IMR-90 (cell line): ENCODE measurements at regions not wholly inside any gene's neighbourhood (a gene's known extent, or its start where the extent isn't known, plus 50 kb on each side); places are given as distances from the start of the nearest gene placed in this dataset.

Source experiments
- ATAC-seq: fragments of 200-7000 bp; cut with Tn5 transposase; 2 replicates; pipeline ENCODE4 v1.9.1; 2020; ENCODE audit warnings: low read depth, mild to moderate bottlenecking, moderate library complexity
- BruUV-seq: library from RNA; stranded (reverse); fragments of 400-500 nt; replicated peaks from 2 replicates; lab custom pipeline; 2021; lab: Mats Ljungman, UMichigan
- CTCF ChIA-PET: fragments of 300-600 bp; formaldehyde crosslinking; extraction: SDS; loops from one replicate; lab custom pipeline; 2021; ENCODE audit warnings: antibody characterized with exemption; lab: Yijun Ruan, JAX
- POLR2A ChIA-PET: fragments of 300-600 bp; sonication (Branson Sonifier 250); formaldehyde crosslinking; loops from one replicate; lab custom pipeline; 2022; ENCODE audit warnings: antibody characterized with exemption; ENCODE audit not compliant: unreplicated experiment; lab: Charles Lee
- DNase-seq: peaks from one replicate; pipeline ENCODE4 v3.0.0; 2013
- H2AFZ ChIP-seq: replicated peaks from 2 replicates; pipeline ENCODE3; 2013; ENCODE audit warnings: low read length, mild to moderate bottlenecking; ENCODE audit not compliant: poor library complexity
- H2AK5ac ChIP-seq: 2 replicates; pipeline ENCODE4 v1.6.1; 2013; ENCODE audit warnings: low read depth, low read length, inconsistent platforms
- H2AK9ac ChIP-seq: replicated peaks from 2 replicates; pipeline ENCODE3; 2013; ENCODE audit warnings: mild to moderate bottlenecking, low read depth, low read length, moderate library complexity; ENCODE audit not compliant: poor library complexity
- H2BK120ac ChIP-seq: 2 replicates; pipeline ENCODE4 v1.6.1; 2013; ENCODE audit warnings: low read depth, low read length, inconsistent platforms
- H2BK15ac ChIP-seq: 3 replicates; pipeline ENCODE4 v1.6.1; 2013; ENCODE audit warnings: low read depth, low read length, inconsistent platforms
- H2BK20ac ChIP-seq: 2 replicates; pipeline ENCODE4 v1.6.1; 2013; ENCODE audit warnings: low read depth, mild to moderate bottlenecking, inconsistent platforms, low read length, moderate library complexity
- H2BK5ac ChIP-seq: 2 replicates; pipeline ENCODE4 v1.6.1; 2013; ENCODE audit warnings: mild to moderate bottlenecking, low read depth, low read length, inconsistent platforms; ENCODE audit not compliant: poor library complexity, severe bottlenecking
- H3K14ac ChIP-seq: replicated peaks from 2 replicates; pipeline ENCODE4 v1.6.1; 2013; ENCODE audit warnings: low read depth, low read length, inconsistent platforms
- H3K18ac ChIP-seq: 2 replicates; pipeline ENCODE4 v1.6.1; 2013; ENCODE audit warnings: low read depth, low read length, control low read depth
- H3K23ac ChIP-seq: 2 replicates; pipeline ENCODE4 v1.6.1; 2013; ENCODE audit warnings: low read depth, low read length, inconsistent platforms
- H3K27ac ChIP-seq: 2 replicates; pipeline ENCODE4 v1.5.1; 2013; ENCODE audit warnings: mild to moderate bottlenecking, control low read depth, low read length; ENCODE audit not compliant: insufficient read depth
- H3K27me3 ChIP-seq: 2 replicates; pipeline ENCODE4 v1.6.1; 2013; ENCODE audit warnings: low read length; ENCODE audit not compliant: control insufficient read depth, insufficient read depth
- H3K36me3 ChIP-seq: 2 replicates; pipeline ENCODE4 v1.6.1; 2013; ENCODE audit warnings: low read length, mixed read lengths; ENCODE audit not compliant: control insufficient read depth, insufficient read depth
- H3K4ac ChIP-seq: 2 replicates; pipeline ENCODE4 v1.6.1; 2013; ENCODE audit warnings: low read depth, low read length, inconsistent platforms
- H3K4me1 ChIP-seq: 2 replicates; pipeline ENCODE4 v1.6.1; 2013; ENCODE audit warnings: low read length, mixed read lengths; ENCODE audit not compliant: control insufficient read depth, insufficient read depth
- H3K4me2 ChIP-seq: 2 replicates; pipeline ENCODE4 v1.6.1; 2013; ENCODE audit warnings: low read depth, mild to moderate bottlenecking, control low read depth, low read length, moderate library complexity
- H3K4me3 ChIP-seq: 2 replicates; pipeline ENCODE4 v1.5.1; 2013; ENCODE audit warnings: low read depth, mild to moderate bottlenecking, control low read depth, low read length, moderate library complexity; ENCODE audit not compliant: insufficient read depth
- H3K56ac ChIP-seq: 2 replicates; pipeline ENCODE4 v1.6.1; 2013; ENCODE audit warnings: low read length, inconsistent platforms; ENCODE audit not compliant: insufficient read depth; ENCODE audit errors: extremely low read depth
- H3K79me1 ChIP-seq, 2 experiments: 2 replicates each; pipeline ENCODE4 v1.6.1; 2013; ENCODE audit warnings: low read length in 2 of 2, inconsistent platforms in 1 of 2, low read depth in 1 of 2
- H3K9ac ChIP-seq: 2 replicates; pipeline ENCODE4 v1.6.1; 2013; ENCODE audit warnings: low read depth, low read length, control low read depth
- H3K9me1 ChIP-seq: 2 replicates; pipeline ENCODE4 v1.6.1; 2013; ENCODE audit warnings: low read length, inconsistent platforms; ENCODE audit not compliant: insufficient read depth
- H3K9me3 ChIP-seq: 2 replicates; pipeline ENCODE4 v1.6.1; 2013; ENCODE audit warnings: low read length; ENCODE audit not compliant: control insufficient read depth, insufficient read depth
- H4K20me1 ChIP-seq: 2 replicates; pipeline ENCODE4 v1.6.1; 2013; ENCODE audit warnings: low read length, inconsistent platforms; ENCODE audit not compliant: insufficient read depth
- H4K5ac ChIP-seq: 2 replicates; pipeline ENCODE4 v1.6.1; 2013; ENCODE audit warnings: mild to moderate bottlenecking, low read depth, low read length, control low read depth
- H4K8ac ChIP-seq, 2 experiments: 2 replicates each; pipeline ENCODE4 v1.6.1; 2013; ENCODE audit warnings: low read depth in 2 of 2, low read length in 2 of 2, control low read depth in 1 of 2, inconsistent platforms in 1 of 2
- H4K91ac ChIP-seq: 2 replicates; pipeline ENCODE4 v1.6.1; 2013; ENCODE audit warnings: low read depth, low read length, inconsistent platforms; ENCODE audit not compliant: insufficient read depth
- CEBPB ChIP-seq: IDR thresholded peaks from 2 replicates; pipeline ENCODE4 v1.6.1; 2012; ENCODE audit warnings: low read depth, low read length, improper control_type of control experiment
- CHD1 ChIP-seq: IDR thresholded peaks from 2 replicates; pipeline ENCODE4 v1.6.1; 2012; ENCODE audit warnings: low read depth, low read length, improper control_type of control experiment
- ELK1 ChIP-seq: fragments of 150-350 bp; IDR thresholded peaks from 2 replicates; pipeline ENCODE4 v1.6.1; 2016; ENCODE audit warnings: low read depth, mild to moderate bottlenecking, low read length, moderate library complexity, borderline replicate concordance
- FOS ChIP-seq: fragments of 150-350 bp; IDR thresholded peaks from 2 replicates; pipeline ENCODE4 v1.6.1; 2016; ENCODE audit warnings: low read depth, low read length
- MAFK ChIP-seq: IDR thresholded peaks from 2 replicates; pipeline ENCODE4 v1.6.1; 2012; ENCODE audit warnings: low read depth, low read length, improper control_type of control experiment
- MAZ ChIP-seq: IDR thresholded peaks from 2 replicates; pipeline ENCODE4 v1.6.1; 2012; ENCODE audit warnings: low read depth, mild to moderate bottlenecking, low read length, improper control_type of control experiment, moderate library complexity, borderline replicate concordance
- NFE2L2 ChIP-seq: fragments of 150-350 bp; IDR thresholded peaks from 2 replicates; pipeline ENCODE4 v1.6.1; 2016; ENCODE audit warnings: low read depth, mild to moderate bottlenecking, low read length
- RAD21 ChIP-seq: IDR thresholded peaks from 2 replicates; pipeline ENCODE4 v1.6.1; 2012; ENCODE audit warnings: low read length, improper control_type of control experiment
- RCOR1 ChIP-seq: IDR thresholded peaks from 2 replicates; pipeline ENCODE4 v1.6.1; 2012; ENCODE audit warnings: mild to moderate bottlenecking, low read length, improper control_type of control experiment; ENCODE audit not compliant: insufficient replicate concordance
- RFX5 ChIP-seq: IDR thresholded peaks from 2 replicates; pipeline ENCODE4 v1.8.0; 2012; ENCODE audit warnings: low read depth, mild to moderate bottlenecking, low read length, moderate library complexity
- USF2 ChIP-seq: fragments of 150-350 bp; IDR thresholded peaks from 2 replicates; pipeline ENCODE4 v1.6.1; 2017; ENCODE audit warnings: mild to moderate bottlenecking, antibody characterized with exemption, low read length, low read depth
- WGBS, 2 experiments: methylation state at CpG; one replicate each; pipeline versions ENCODE4 v1.1.5 to v1.1.7; 2013; ENCODE audit warnings: missing lambda C conversion rate in 2 of 2; ENCODE audit not compliant: insufficient read length in 1 of 2; ENCODE audit errors: extremely low coverage in 2 of 2; 5-methylcytosine and 5-hydroxymethylcytosine counted together
- dilution Hi-C: fragments of 300-500 bp; cut with HindIII; formaldehyde crosslinking; loops from one replicate; pipeline ENCODE4 v1.14.3; 2018; ENCODE audit warnings: low sequenced_read_pairs; ENCODE audit not compliant: unreplicated experiment
- in situ Hi-C: fragments of 300-500 bp; cut with MboI; formaldehyde crosslinking; loops from 3 replicates; pipeline ENCODE4 v1.14.3; 2019; ENCODE audit warnings: low sequenced_read_pairs, inconsistent platforms, mixed read lengths
- intact Hi-C: fragments of 100-400 bp; cut with micrococcal nuclease; formaldehyde crosslinking; loops from 2 replicates; pipeline ENCODE4 v1.10.0; 2022

- Histone ChIP-seq H3K18ac (no peak overlapping the region), H3K56ac (no peak overlapping the region), H4K5ac (no peak overlapping the region), H4K8ac (no peak overlapping the region), H3K9me3 (no peaks in the 10 kb centered on the region), H3K27ac (no peak overlapping the region), H3K4me1 (no peaks in the 10 kb centered on the region), H3K23ac (no peak overlapping the region), H4K91ac (no peak overlapping the region), H3K4ac (no peak overlapping the region), H2BK120ac (no peak overlapping the region), H4K20me1 (no peaks in the 10 kb centered on the region), H2BK5ac (no peak overlapping the region), H2BK15ac (no peak overlapping the region), H2BK20ac (no peak overlapping the region), H3K27me3 (no peaks in the 10 kb centered on the region), H3K4me3 (no peak overlapping the region), H3K4me2 (no peak overlapping the region), H2AK9ac (no peak overlapping the region), H3K36me3 (no peaks in the 10 kb centered on the region), H3K9me1 (no peaks in the 10 kb centered on the region), H3K79me1 (no peaks in the 10 kb centered on the region), H2AK5ac (no peak overlapping the region), H3K14ac (no peak overlapping the region), H2AFZ (no peak overlapping the region), H3K9ac (no peak overlapping the region)
- no peak for ATAC-seq
- TF ChIP-seq RCOR1 (no peak), USF2 (no peak), CHD1 (no peak), MAFK (no peak), CEBPB (no peak), MAZ (no peak), RFX5 (no peak), RAD21 (no peak), FOS (no peak), ELK1 (no peak), NFE2L2 (no peak)
- ChIA-PET POLR2A (interaction anchor here (0.5 kb wide), 1 partner anchor 1235 kb away, joined by 9 read pairs; no protein-coding TSS in a partner anchor), CTCF (no interaction called here)
- intact Hi-C loops = no loop called here
- no peak for DNase-seq
- BruUV-seq = no TSS peak
- dilution Hi-C loops = no loop called here
- 71% methylated on average over 5 of the region's 9 CpGs; no CpG with 5 or more reads in 1 of the 2 experiments for WGBS, 2 experiments
- in situ Hi-C loops = no loop called here
Measured at GRCh38 chr7:31171216-31171785, 119.2 kb downstream of the ADCYAP1R1 start.
